IgD-negative memory B cell (primary cell): ENCODE measurements at regions not wholly inside any gene's neighbourhood (a gene's known extent, or its start where the extent isn't known, plus 50 kb on each side); places are given as distances from the start of the nearest gene placed in this dataset.

Experiments used
- H3K27ac Mint-ChIP-seq, 3 donors: one replicate each; pipeline ENCODE4 v1.8.0; 2020 to 2022; ENCODE audit warnings: mild to moderate bottlenecking in 3 of 3, mixed read lengths in 3 of 3, moderate library complexity in 1 of 3
- H3K27me3 Mint-ChIP-seq: one replicate; pipeline ENCODE4 v1.8.0; 2021; ENCODE audit warnings: mixed read lengths
- H3K36me3 Mint-ChIP-seq: one replicate; pipeline ENCODE4 v1.8.0; 2020; ENCODE audit warnings: mild to moderate bottlenecking, mixed read lengths
- H3K4me1 Mint-ChIP-seq, 3 donors: one replicate each; pipeline ENCODE4 v1.8.0; 2020 to 2022; ENCODE audit warnings: mixed read lengths in 3 of 3, mild to moderate bottlenecking in 1 of 3
- H3K4me3 Mint-ChIP-seq, 4 donors: one replicate each; pipeline ENCODE4 v1.8.0; 2020 to 2022; ENCODE audit warnings: mild to moderate bottlenecking in 4 of 4, mixed read lengths in 4 of 4, moderate library complexity in 3 of 4
- H3K9me3 Mint-ChIP-seq, 3 donors: one replicate each; pipeline ENCODE4 v1.8.0; 2020 to 2021; ENCODE audit warnings: mixed read lengths in 3 of 3, mild to moderate bottlenecking in 1 of 3

GRCh38 chr4:135185256-135185655, 983.7 kb upstream of the PABPC4L start:
- no peaks in the 10 kb centered on the region for H3K36me3 Mint-ChIP-seq
- no peak overlapping the region for H3K4me3 Mint-ChIP-seq
- no peaks in the 10 kb centered on the region for H3K27me3 Mint-ChIP-seq

GRCh38 chr4:135184715-135185114, 983.1 kb upstream of the PABPC4L start:
- Mint-ChIP-seq H3K4me1 (no peaks in the 10 kb centered on the region), H3K27ac (no peak overlapping the region), H3K4me3 (no peak overlapping the region), H3K9me3 (peaks cover 0 to 8% (median 0%) of the 10 kb centered on the region in 3 donors), H3K36me3 (no peaks in the 10 kb centered on the region), H3K27me3 (no peaks in the 10 kb centered on the region)

More at GRCh38 chr4:135185256-135185655, 983.7 kb upstream of the PABPC4L start:
- Mint-ChIP-seq H3K27ac (no peak overlapping the region), H3K4me1 (no peaks in the 10 kb centered on the region), H3K9me3 (peaks cover 0 to 8% (median 2%) of the 10 kb centered on the region in 3 donors)

- Mint-ChIP-seq H3K27me3 (no peaks in the 10 kb centered on the region), H3K9me3 (peaks cover 0 to 2% (median 0%) of the 10 kb centered on the region in 3 donors), H3K36me3 (no peaks in the 10 kb centered on the region), H3K4me3 (no peak overlapping the region), H3K4me1 (no peaks in the 10 kb centered on the region), H3K27ac (no peak overlapping the region)
These were observed 975.7 kb upstream of the PABPC4L start for GRCh38 chr4:135177321-135177720.

DNA sequence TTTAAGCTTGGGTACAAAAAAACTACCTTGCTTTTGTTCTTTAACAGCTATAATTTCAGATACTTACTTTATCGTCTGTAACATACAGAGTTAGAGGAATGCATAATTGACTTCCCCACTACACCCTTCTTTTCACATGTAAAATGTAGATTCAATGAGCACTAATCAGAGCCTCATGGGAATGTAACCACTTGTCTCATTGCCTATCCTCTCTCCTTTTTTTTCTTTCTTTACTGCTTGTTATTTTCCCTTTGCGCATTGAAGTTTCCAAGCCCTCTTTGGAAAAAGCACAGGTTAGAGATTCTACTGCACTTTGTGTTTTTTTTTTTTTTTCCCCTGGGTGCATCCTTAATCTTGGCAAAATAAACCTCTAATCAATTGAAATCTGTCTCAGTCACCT, 965.1 kb upstream of the PABPC4L start:
- Mint-ChIP-seq H3K27ac (no peak overlapping the region), H3K9me3 (no peaks in the 10 kb centered on the region), H3K36me3 (no peaks in the 10 kb centered on the region), H3K27me3 (no peaks in the 10 kb centered on the region), H3K4me3 (no peak overlapping the region), H3K4me1 (no peaks in the 10 kb centered on the region)

DNA sequence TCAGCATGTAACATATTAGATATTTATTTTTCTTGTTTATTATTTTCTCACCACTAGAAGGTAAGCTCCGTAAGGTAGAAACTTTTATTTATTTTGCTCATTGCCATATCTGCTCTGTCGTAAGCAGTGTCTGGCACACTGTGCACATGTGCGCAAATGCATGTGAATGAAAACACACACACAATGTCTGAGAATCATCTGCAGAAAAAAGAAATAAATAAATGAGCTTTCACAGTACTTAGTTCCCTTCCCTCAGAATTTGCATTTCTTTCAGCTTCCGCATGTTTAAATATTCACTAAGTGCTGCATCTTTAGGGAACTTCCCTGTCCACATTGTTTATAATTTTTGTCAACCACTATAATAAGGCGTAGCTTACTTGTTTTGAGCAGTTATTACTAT, 963.0 kb upstream of the PABPC4L start:
- no peaks in the 10 kb centered on the region for H3K9me3 Mint-ChIP-seq
- no peak overlapping the region for H3K27ac Mint-ChIP-seq
- H3K36me3 Mint-ChIP-seq: no peaks in the 10 kb centered on the region
- no peak overlapping the region for H3K4me3 Mint-ChIP-seq
- H3K4me1 Mint-ChIP-seq: no peaks in the 10 kb centered on the region
- no peaks in the 10 kb centered on the region for H3K27me3 Mint-ChIP-seq

- H3K4me3 Mint-ChIP-seq: no peak overlapping the region
- peaks cover 0 to 1% (median 0%) of the 10 kb centered on the region in 3 donors for H3K9me3 Mint-ChIP-seq
- H3K36me3 Mint-ChIP-seq: no peaks in the 10 kb centered on the region
- no peaks in the 10 kb centered on the region for H3K27me3 Mint-ChIP-seq
- H3K27ac Mint-ChIP-seq: no peak overlapping the region
- H3K4me1 Mint-ChIP-seq: no peaks in the 10 kb centered on the region
These were observed 942.9 kb upstream of the PABPC4L start for GRCh38 chr4:135144498-135144897.

- Mint-ChIP-seq H3K27ac (no peak overlapping the region), H3K9me3 (peaks cover 0 to 15% (median 5%) of the 10 kb centered on the region in 3 donors), H3K4me1 (no peaks in the 10 kb centered on the region), H3K36me3 (peaks cover 3% of the 10 kb centered on the region), H3K4me3 (no peak overlapping the region), H3K27me3 (no peaks in the 10 kb centered on the region)
These were observed 922.6 kb upstream of the PABPC4L start for GRCh38 chr4:135124196-135124595.

GRCh38 chr4:135123632-135124031, 922.0 kb upstream of the PABPC4L start:
- no peaks in the 10 kb centered on the region for H3K27me3 Mint-ChIP-seq
- no peaks in the 10 kb centered on the region for H3K4me1 Mint-ChIP-seq
- peaks cover 3% of the 10 kb centered on the region for H3K36me3 Mint-ChIP-seq
- no peak overlapping the region for H3K27ac Mint-ChIP-seq
- peaks cover 0 to 15% (median 5%) of the 10 kb centered on the region in 3 donors for H3K9me3 Mint-ChIP-seq
- H3K4me3 Mint-ChIP-seq: no peak overlapping the region

- Mint-ChIP-seq H3K36me3 (peaks cover 3% of the 10 kb centered on the region), H3K9me3 (peaks cover 0 to 15% (median 5%) of the 10 kb centered on the region in 3 donors), H3K27me3 (no peaks in the 10 kb centered on the region), H3K4me1 (no peaks in the 10 kb centered on the region), H3K4me3 (no peak overlapping the region), H3K27ac (no peak overlapping the region)
These were observed 920.9 kb upstream of the PABPC4L start for GRCh38 chr4:135122457-135122856.

GRCh38 chr4:135120195-135120594, 918.6 kb upstream of the PABPC4L start:
- Mint-ChIP-seq H3K36me3 (peaks cover 3% of the 10 kb centered on the region), H3K9me3 (peaks cover 0 to 15% (median 5%) of the 10 kb centered on the region in 3 donors), H3K4me3 (no peak overlapping the region), H3K4me1 (no peaks in the 10 kb centered on the region), H3K27me3 (no peaks in the 10 kb centered on the region), H3K27ac (no peak overlapping the region)

DNA sequence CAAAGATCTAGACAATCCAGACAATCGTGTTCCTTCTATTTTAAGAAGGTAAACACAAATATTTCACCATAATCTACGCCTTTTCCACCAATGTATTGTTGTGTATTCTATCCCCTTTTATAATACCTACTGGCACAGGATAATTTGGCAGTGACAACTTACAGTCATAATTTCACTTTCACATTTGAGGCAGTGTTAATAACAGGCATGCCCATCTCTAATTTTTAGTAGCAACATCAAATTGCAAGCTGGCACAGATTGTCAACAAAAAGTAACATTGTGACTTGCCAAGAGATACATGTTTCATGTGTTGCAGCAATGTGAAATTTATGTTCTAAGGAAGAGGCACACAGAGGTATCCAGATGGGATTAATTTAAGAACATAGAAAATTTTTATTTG, 912.5 kb upstream of the PABPC4L start:
- no peaks in the 10 kb centered on the region for H3K36me3 Mint-ChIP-seq
- no peak overlapping the region for H3K4me3 Mint-ChIP-seq
- no peaks in the 10 kb centered on the region for H3K27me3 Mint-ChIP-seq
- peaks cover 3 to 4% (median 3%) of the 10 kb centered on the region in 3 donors for H3K9me3 Mint-ChIP-seq
- H3K4me1 Mint-ChIP-seq: no peaks in the 10 kb centered on the region
- H3K27ac Mint-ChIP-seq: no peak overlapping the region

GRCh38 chr4:135098061-135098460, 896.5 kb upstream of the PABPC4L start:
- H3K4me1 Mint-ChIP-seq: no peaks in the 10 kb centered on the region
- H3K4me3 Mint-ChIP-seq: no peak overlapping the region
- no peaks in the 10 kb centered on the region for H3K36me3 Mint-ChIP-seq
- no peaks in the 10 kb centered on the region for H3K27me3 Mint-ChIP-seq
- peaks cover 0 to 4% (median 3%) of the 10 kb centered on the region in 3 donors for H3K9me3 Mint-ChIP-seq
- H3K27ac Mint-ChIP-seq: no peak overlapping the region

- H3K4me3 Mint-ChIP-seq: no peak overlapping the region
- H3K4me1 Mint-ChIP-seq: no peaks in the 10 kb centered on the region
- no peaks in the 10 kb centered on the region for H3K27me3 Mint-ChIP-seq
- peaks cover 2 to 8% (median 4%) of the 10 kb centered on the region in 3 donors for H3K9me3 Mint-ChIP-seq
- peaks cover 2% of the 10 kb centered on the region for H3K36me3 Mint-ChIP-seq
- H3K27ac Mint-ChIP-seq: no peak overlapping the region
These were observed 871.8 kb upstream of the PABPC4L start for GRCh38 chr4:135073389-135073788.

GRCh38 chr4:135072553-135072952, 871.0 kb upstream of the PABPC4L start:
- Mint-ChIP-seq H3K4me3 (no peak overlapping the region), H3K9me3 (peaks cover 0 to 5% (median 4%) of the 10 kb centered on the region in 3 donors), H3K27me3 (no peaks in the 10 kb centered on the region), H3K4me1 (no peaks in the 10 kb centered on the region), H3K36me3 (peaks cover 2% of the 10 kb centered on the region), H3K27ac (no peak overlapping the region)

DNA sequence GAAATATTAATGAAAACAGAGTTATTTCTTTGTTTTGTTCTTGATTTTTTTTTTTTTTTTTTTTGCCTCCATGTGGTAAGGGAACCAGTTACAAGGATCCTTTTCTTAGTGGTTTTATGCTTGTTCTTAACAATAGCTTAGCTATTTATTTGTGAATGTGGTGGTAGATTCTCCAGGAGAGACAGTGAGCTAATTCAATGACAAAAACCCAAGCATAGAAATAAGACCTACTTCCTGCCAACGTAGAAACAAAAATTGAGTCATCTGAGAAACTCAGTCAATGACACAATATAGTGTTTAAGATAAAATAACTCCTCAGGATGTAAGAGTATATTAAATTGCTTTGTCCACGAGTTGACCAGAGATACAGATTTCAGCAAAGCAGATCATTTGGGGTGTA, 863.8 kb upstream of the PABPC4L start:
- Mint-ChIP-seq H3K4me3 (no peak overlapping the region), H3K27me3 (no peaks in the 10 kb centered on the region), H3K4me1 (no peaks in the 10 kb centered on the region), H3K27ac (no peak overlapping the region), H3K9me3 (peaks cover 0 to 14% (median 0%) of the 10 kb centered on the region in 3 donors), H3K36me3 (no peaks in the 10 kb centered on the region)

DNA sequence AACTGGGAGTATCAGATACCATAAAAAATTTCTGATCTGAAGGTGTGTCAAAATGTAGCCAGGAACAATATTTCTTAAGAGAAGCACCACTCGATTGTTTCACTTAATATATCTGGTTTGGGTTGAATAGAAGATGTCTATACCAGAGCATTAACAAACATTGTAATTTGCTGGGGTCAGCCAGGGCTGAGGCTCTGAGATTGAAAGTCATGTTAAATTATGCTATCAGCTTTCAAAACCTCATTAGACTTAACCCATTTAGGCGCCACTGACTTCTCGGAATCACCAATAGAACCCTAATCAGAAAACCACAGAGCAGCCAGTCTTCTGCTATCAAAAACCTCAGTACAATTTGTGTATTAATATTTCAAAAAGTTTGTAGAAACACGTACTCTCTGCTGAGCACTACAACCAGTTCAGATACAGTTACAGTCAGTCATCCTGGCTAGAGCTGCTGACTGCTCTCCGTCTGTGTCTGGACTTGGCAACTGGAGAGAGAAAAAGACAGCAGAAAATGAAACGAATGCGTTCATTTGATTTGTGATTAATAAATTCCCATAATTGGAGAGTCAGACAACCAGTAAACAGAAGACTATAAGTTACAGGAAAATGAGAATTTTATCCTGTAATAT, 848.6 kb upstream of the PABPC4L start:
- Mint-ChIP-seq H3K4me3 (no peak overlapping the region), H3K27ac (no peak overlapping the region), H3K9me3 (peaks cover 0 to 6% (median 3%) of the 10 kb centered on the region in 3 donors), H3K27me3 (no peaks in the 10 kb centered on the region), H3K36me3 (no peaks in the 10 kb centered on the region), H3K4me1 (no peaks in the 10 kb centered on the region)
